ENCODE measurements at regions not wholly inside any gene's neighbourhood (a gene's known extent, or its start where the extent isn't known, plus 50 kb on each side); places are given as distances from the start of the nearest gene placed in this dataset.
A peak's percentile ranks its signal among the peaks of the same experiment; 100 is the strongest.

- Mint-ChIP-seq H3K9me3 (no peaks in the 10 kb centered on the region), H3K27me3 (no peaks in the 10 kb centered on the region), H3K36me3 (no peaks in the 10 kb centered on the region), H3K27ac (no peak overlapping the region), H3K4me1 (ENCODE audit: unreplicated experiment) (no peaks in the 10 kb centered on the region), H3K4me3 (no peak overlapping the region)
- TF ChIP-seq CTCF (conservative IDR thresholded peaks at IDR 0.05), result no peak
- DNase-seq (ENCODE audit: extremely low spot score, unreplicated experiment), result no peak
These were observed 1120.5 kb upstream of the RAG2 start for GRCh38 chr11:37718431-37718999.

GRCh38 chr11:37712251-37712650, 1114.2 kb upstream of the RAG2 start:
- no peak for DNase-seq (ENCODE audit: extremely low spot score, unreplicated experiment)
- no peak overlapping the region for H3K4me3 Mint-ChIP-seq
- no peaks in the 10 kb centered on the region for H3K27me3 Mint-ChIP-seq
- H3K4me1 Mint-ChIP-seq (ENCODE audit: unreplicated experiment), result no peaks in the 10 kb centered on the region
- no peak overlapping the region for H3K27ac Mint-ChIP-seq
- peak; percentile 55 for TF ChIP-seq CTCF (conservative IDR thresholded peaks at IDR 0.05)
- H3K36me3 Mint-ChIP-seq, result no peaks in the 10 kb centered on the region
- no peaks in the 10 kb centered on the region for H3K9me3 Mint-ChIP-seq

- H3K9me3 Mint-ChIP-seq, result no peaks in the 10 kb centered on the region
- H3K27me3 Mint-ChIP-seq, result no peaks in the 10 kb centered on the region
- no peaks in the 10 kb centered on the region for H3K36me3 Mint-ChIP-seq
- DNase-seq (ENCODE audit: extremely low spot score, unreplicated experiment), result no peak
- no peaks in the 10 kb centered on the region for H3K4me1 Mint-ChIP-seq (ENCODE audit: unreplicated experiment)
- no peak overlapping the region for H3K27ac Mint-ChIP-seq
- TF ChIP-seq CTCF (conservative IDR thresholded peaks at IDR 0.05), result no peak
- no peak overlapping the region for H3K4me3 Mint-ChIP-seq
These were observed 1112.0 kb upstream of the RAG2 start for GRCh38 chr11:37710031-37710430.

DNA sequence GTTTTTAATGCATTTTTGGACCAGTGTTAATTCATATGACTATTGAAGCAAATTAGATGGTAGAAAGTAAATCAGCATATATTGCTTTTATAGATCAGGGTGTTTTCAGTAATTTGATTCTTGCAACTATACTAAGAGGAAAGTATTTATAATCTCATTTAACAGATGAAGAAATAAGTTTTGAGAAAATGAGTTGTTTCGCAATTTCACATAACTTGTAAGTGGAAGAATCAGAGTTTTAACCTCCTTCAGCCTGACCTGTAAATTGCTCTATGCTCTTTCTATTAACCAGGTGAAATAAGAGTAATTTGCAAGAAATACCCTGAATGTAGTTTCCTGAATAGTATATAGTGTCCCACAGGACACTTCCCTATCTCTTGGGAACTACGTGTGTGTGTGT, 1106.8 kb upstream of the RAG2 start:
- TF ChIP-seq CTCF (conservative IDR thresholded peaks at IDR 0.05), result no peak
- no peak for DNase-seq (ENCODE audit: extremely low spot score, unreplicated experiment)
- Mint-ChIP-seq H3K4me1 (ENCODE audit: unreplicated experiment) (no peaks in the 10 kb centered on the region), H3K4me3 (no peak overlapping the region), H3K27me3 (no peaks in the 10 kb centered on the region), H3K36me3 (no peaks in the 10 kb centered on the region), H3K9me3 (no peaks in the 10 kb centered on the region), H3K27ac (no peak overlapping the region)

- Mint-ChIP-seq H3K4me3 (no peak overlapping the region), H3K36me3 (no peaks in the 10 kb centered on the region)
- TF ChIP-seq CTCF (conservative IDR thresholded peaks at IDR 0.05), result no peak
These were observed 1101.6 kb upstream of the RAG2 start for GRCh38 chr11:37699644-37700043.

GRCh38 chr11:37695283-37695682, 1097.2 kb upstream of the RAG2 start:
- no peaks in the 10 kb centered on the region for H3K27me3 Mint-ChIP-seq
- H3K4me1 Mint-ChIP-seq (ENCODE audit: unreplicated experiment), result no peaks in the 10 kb centered on the region
- TF ChIP-seq CTCF (conservative IDR thresholded peaks at IDR 0.05), result no peak
- no peaks in the 10 kb centered on the region for H3K36me3 Mint-ChIP-seq
- no peak overlapping the region for H3K4me3 Mint-ChIP-seq
- no peak for DNase-seq (ENCODE audit: extremely low spot score, unreplicated experiment)
- no peaks in the 10 kb centered on the region for H3K9me3 Mint-ChIP-seq
- no peak overlapping the region for H3K27ac Mint-ChIP-seq

More at GRCh38 chr11:37699644-37700043, 1101.6 kb upstream of the RAG2 start:
- Mint-ChIP-seq H3K9me3 (no peaks in the 10 kb centered on the region), H3K4me1 (ENCODE audit: unreplicated experiment) (no peaks in the 10 kb centered on the region), H3K27me3 (no peaks in the 10 kb centered on the region), H3K27ac (no peak overlapping the region)
- no peak for DNase-seq (ENCODE audit: extremely low spot score, unreplicated experiment)
